Suppressor macrophage treated with lipopolysaccharide for 1 hour (primary cell): ENCODE measurements at regions not wholly inside any gene's neighbourhood (a gene's known extent, or its start where the extent isn't known, plus 50 kb on each side); places are given as distances from the start of the nearest gene placed in this dataset.
A peak's percentile ranks its signal among the peaks of the same experiment; 100 is the strongest.

ENCODE experiments used
- DNase-seq, 3 donors: peaks; one replicate each; pipeline ENCODE4 v3.0.0-alpha.2; 2020 to 2022

- no peak for DNase-seq
These were observed 83.5 kb downstream of the TBX22 start for GRCh38 chrX:80098038-80098437.

GRCh38 chrX:80120335-80120734, 105.8 kb downstream of the TBX22 start:
- DNase-seq = no peak

GRCh38 chrX:80138938-80139337, 124.4 kb downstream of the TBX22 start:
- DNase-seq = no peak

- DNase-seq = no peak
These were observed 125.0 kb downstream of the TBX22 start for GRCh38 chrX:80139564-80139963.

GRCh38 chrX:80170581-80170980, 156.0 kb downstream of the TBX22 start:
- DNase-seq = no peak

- DNase-seq = no peak
These were observed 158.7 kb downstream of the TBX22 start for GRCh38 chrX:80173261-80173660.

- no peak for DNase-seq
These were observed 160.5 kb downstream of the TBX22 start for GRCh38 chrX:80174925-80175574.

- DNase-seq = peak in 1 of 3 donors; percentile 0
These were observed 166.5 kb downstream of the TBX22 start for GRCh38 chrX:80181079-80181478.

- no peak for DNase-seq
These were observed 170.3 kb downstream of the TBX22 start for GRCh38 chrX:80184854-80185253.

- DNase-seq = no peak
These were observed 192.1 kb downstream of the TBX22 start for GRCh38 chrX:80206647-80207046.

- DNase-seq = no peak
These were observed 192.8 kb downstream of the TBX22 start for GRCh38 chrX:80207327-80207726.

GRCh38 chrX:80216086-80216485, 201.5 kb downstream of the TBX22 start:
- DNase-seq = peak; percentile 5 to 50 (median 46)

- DNase-seq = peak; percentile 57 to 62 (median 58)
These were observed 196.2 kb upstream of the TENT5D start for GRCh38 chrX:80223982-80224579.

GRCh38 chrX:80229626-80230025, 190.6 kb upstream of the TENT5D start:
- no peak for DNase-seq

GRCh38 chrX:80237072-80237471, 183.2 kb upstream of the TENT5D start:
- no peak for DNase-seq

GRCh38 chrX:80246271-80246670, 174.0 kb upstream of the TENT5D start:
- no peak for DNase-seq

GRCh38 chrX:80266287-80266686, 154.0 kb upstream of the TENT5D start:
- DNase-seq = no peak

- no peak for DNase-seq
These were observed 153.3 kb upstream of the TENT5D start for GRCh38 chrX:80266979-80267378.

GRCh38 chrX:80267790-80268189, 152.5 kb upstream of the TENT5D start:
- DNase-seq = no peak

- DNase-seq = no peak
These were observed 137.7 kb upstream of the TENT5D start for GRCh38 chrX:80282535-80282934.

GRCh38 chrX:80285131-80285773, 135.0 kb upstream of the TENT5D start:
- peak; percentile 18 to 20 (median 19) for DNase-seq

GRCh38 chrX:80290834-80291233, 129.4 kb upstream of the TENT5D start:
- DNase-seq = no peak

- no peak for DNase-seq
These were observed 126.9 kb upstream of the TENT5D start for GRCh38 chrX:80293354-80293753.

- DNase-seq = no peak
These were observed 114.2 kb upstream of the TENT5D start for GRCh38 chrX:80306007-80306406.
